ENCODE measurements at regions not wholly inside any gene's neighbourhood (a gene's known extent, or its start where the extent isn't known, plus 50 kb on each side); places are given as distances from the start of the nearest gene placed in this dataset.
A peak's percentile ranks its signal among the peaks of the same experiment; 100 is the strongest.

GRCh38 chr6:90939906-90940305 lies 353.0 kb upstream of the MAP3K7 start:
- Histone ChIP-seq H3K56ac (ENCODE audit: insufficient read length, low read depth, low read length) (no peak overlapping the region), H3K23me2 (ENCODE audit: insufficient read length, low read depth, low read length, poor library complexity, severe bottlenecking) (no peaks in the 10 kb centered on the region), H3K4ac (ENCODE audit: low read depth, low read length) (no peak overlapping the region), H3K14ac (ENCODE audit: insufficient read depth, low read length) (no peak overlapping the region), H4K8ac (replicated peaks; ENCODE audit: insufficient read length, low read depth, low read length) (no peak overlapping the region), H2BK20ac (ENCODE audit: low read depth, low read length, poor library complexity, severe bottlenecking) (no peak overlapping the region), H3K27me3 (ENCODE audit: insufficient read depth, low read length) (no peaks in the 10 kb centered on the region), H3K23ac (ENCODE audit: insufficient read length, low read depth, low read length) (no peak overlapping the region), H4K20me1 (ENCODE audit: control insufficient read depth, insufficient read depth, insufficient read length) (no peaks in the 10 kb centered on the region), H3K9ac (ENCODE audit: extremely low read depth, insufficient read length, low read length) (no peak overlapping the region), H4K5ac (ENCODE audit: insufficient read length, low read depth, low read length) (no peak overlapping the region), H3K79me2 (ENCODE audit: insufficient read depth, low read length) (no peaks in the 10 kb centered on the region), H3K9me3 (ENCODE audit: control insufficient read depth, low read depth, low read length) (no peaks in the 10 kb centered on the region), H4K91ac (ENCODE audit: insufficient read length, low read depth, low read length) (no peak overlapping the region), H2AFZ (ENCODE audit: low read length) (no peak overlapping the region), H2BK12ac (ENCODE audit: insufficient read length, low read depth, low read length) (no peak overlapping the region), H2BK15ac (ENCODE audit: low read depth, low read length) (no peak overlapping the region), H2BK120ac (ENCODE audit: low read depth, low read length, poor library complexity, severe bottlenecking) (no peak overlapping the region), H3K18ac (ENCODE audit: insufficient read length, low read depth, low read length) (no peak overlapping the region), H2AK5ac (ENCODE audit: insufficient read length, low read length) (no peak overlapping the region), H3K79me1 (ENCODE audit: insufficient read depth, low read depth, low read length, poor library complexity, severe bottlenecking) (no peaks in the 10 kb centered on the region), H3K4me1 (ENCODE audit: insufficient read depth, low read length) (no peaks in the 10 kb centered on the region), H2BK5ac (ENCODE audit: insufficient read length, low read length) (no peak overlapping the region), H3K4me2 (ENCODE audit: insufficient read depth, insufficient read length, low read length) (no peak overlapping the region), H3K27ac (ENCODE audit: insufficient read length, low read depth, low read length) (no peak overlapping the region), H3T11ph (ENCODE audit: low read length) (no peak overlapping the region)
- no peaks in the 10 kb centered on the region for H3K36me3 Mint-ChIP-seq (ENCODE audit: insufficient read depth in 1 of 3, low read depth in 3 of 3)
- no peaks in the 10 kb centered on the region; the same call in 1 of the 2 replicates for H3K27me3 Mint-ChIP-seq (ENCODE audit: low read depth)
- TF ChIP-seq CTCF (conservative IDR thresholded peaks at IDR 0.05): no peak
- DNase-seq: no peak
- peaks cover 4 to 18% of the 10 kb centered on the region in 2 experiments; a peak in 2 of 4 replicates for H3K4me1 Mint-ChIP-seq
- no peak overlapping the region for H3K4me3 Mint-ChIP-seq
- no peaks in the 10 kb centered on the region for H3K9me3 Mint-ChIP-seq
- no CpG with 5 or more reads among the region's 1 CpG for WGBS (ENCODE audit: extremely low coverage, insufficient read length, low lambda C conversion rate)
- H3K27ac Mint-ChIP-seq: peak overlapping the region in 1 of 3 experiments; percentile 17; a peak in 1 of 7 replicates

Data from H9 (cell line).